OCI-LY1 (cell line): ENCODE measurements at regions not wholly inside any gene's neighbourhood (a gene's known extent, or its start where the extent isn't known, plus 50 kb on each side); places are given as distances from the start of the nearest gene placed in this dataset.

ENCODE experiments used
- H2AFZ ChIP-seq: fragments of 200-600 bp; sonication (generic), shearing (Covaris generic); 2 replicates; pipeline ENCODE4 v1.6.0; 2014; ENCODE audit warnings: antibody characterized with exemption, mild to moderate bottlenecking, low read length
- H3F3A ChIP-seq: fragments of 200-600 bp; sonication (generic), shearing (Covaris generic); 2 replicates; pipeline ENCODE4 v1.6.0; 2014; ENCODE audit warnings: mild to moderate bottlenecking, antibody characterized with exemption, low read length, moderate library complexity; ENCODE audit not compliant: insufficient read depth
- H3K27ac ChIP-seq: fragments of 200-600 bp; sonication (generic); 2 replicates; pipeline ENCODE4 v1.5.1; 2014; ENCODE audit warnings: low read length, mixed run types, mild to moderate bottlenecking, low read depth; ENCODE audit not compliant: poor library complexity, severe bottlenecking
- H3K27me3 ChIP-seq: fragments of 200-600 bp; sonication (generic); 2 replicates; pipeline ENCODE4 v1.6.0; 2014; ENCODE audit warnings: antibody characterized with exemption, mild to moderate bottlenecking, low read length, moderate library complexity; ENCODE audit not compliant: insufficient read depth
- H3K36me3 ChIP-seq: fragments of 200-600 bp; sonication (generic); 2 replicates; pipeline ENCODE4 v1.6.1; 2014; ENCODE audit warnings: mild to moderate bottlenecking, antibody characterized with exemption, low read length, moderate library complexity, mixed read lengths; ENCODE audit not compliant: insufficient read depth
- H3K4me1 ChIP-seq: fragments of 200-600 bp; sonication (generic); 2 replicates; pipeline ENCODE4 v1.5.1; 2014; ENCODE audit warnings: mild to moderate bottlenecking, low read length, moderate library complexity; ENCODE audit not compliant: insufficient read depth, severe bottlenecking
- H3K4me2 ChIP-seq: fragments of 200-600 bp; sonication (generic), shearing (Covaris generic); 2 replicates; pipeline ENCODE4 v1.6.1; 2014; ENCODE audit warnings: low read length
- H3K4me3 ChIP-seq: fragments of 200-600 bp; sonication (generic); 2 replicates; pipeline ENCODE4 v1.5.1; 2014; ENCODE audit warnings: low read length, low read depth, mild to moderate bottlenecking, mixed read lengths; ENCODE audit not compliant: poor library complexity, severe bottlenecking
- H3K79me2 ChIP-seq: fragments of 200-600 bp; shearing (Covaris generic); 2 replicates; pipeline ENCODE4 v1.6.1; 2016; ENCODE audit warnings: mixed run types, low read length, mixed read lengths; ENCODE audit not compliant: insufficient read depth
- H3K9ac ChIP-seq: fragments of 200-600 bp; sonication (generic), shearing (Covaris generic); 2 replicates; pipeline ENCODE4 v1.6.1; 2014; ENCODE audit warnings: mild to moderate bottlenecking, low read length, mixed read lengths
- H3K9me2 ChIP-seq: fragments of 200-600 bp; sonication (generic), shearing (Covaris generic); 2 replicates; pipeline ENCODE4 v1.6.1; 2014; ENCODE audit warnings: low read depth, mild to moderate bottlenecking, low read length, mixed read lengths
- H3K9me3 ChIP-seq: fragments of 200-600 bp; shearing (Covaris generic); 2 replicates; pipeline ENCODE4 v1.6.1; 2014; ENCODE audit warnings: low read length, mixed read lengths
- H4K20me1 ChIP-seq: fragments of 200-600 bp; sonication (generic), shearing (Covaris generic); 2 replicates; pipeline ENCODE4 v1.6.0; 2016; ENCODE audit warnings: mild to moderate bottlenecking, low read length; ENCODE audit not compliant: insufficient read depth
- CTCF ChIP-seq: fragments of 200-600 bp; sonication (generic), shearing (Covaris generic); IDR thresholded peaks from 2 replicates; pipeline ENCODE4 v1.5.1; 2017; ENCODE audit warnings: mild to moderate bottlenecking, antibody characterized with exemption, low read length, moderate library complexity, mixed read lengths
- EZH2 ChIP-seq: fragments of 200-600 bp; sonication (generic), shearing (Covaris generic); IDR thresholded peaks from 2 replicates; pipeline ENCODE4 v1.8.0; 2017; ENCODE audit warnings: borderline replicate concordance, mixed run types, mild to moderate bottlenecking, antibody characterized with exemption, low read length, moderate library complexity, mixed read lengths

GRCh38 chr11:11043721-11044120, 185.9 kb upstream of the ZBED5 start:
- Histone ChIP-seq H3K9me2 (no peaks in the 10 kb centered on the region), H3K79me2 (no peaks in the 10 kb centered on the region), H3K9me3 (no peaks in the 10 kb centered on the region), H3K36me3 (no peaks in the 10 kb centered on the region), H3K4me3 (no peak overlapping the region), H3K27ac (no peak overlapping the region), H3K27me3 (no peaks in the 10 kb centered on the region), H4K20me1 (no peaks in the 10 kb centered on the region), H3K4me2 (no peak overlapping the region), H3K9ac (no peak overlapping the region), H3F3A (no peaks in the 10 kb centered on the region), H3K4me1 (no peaks in the 10 kb centered on the region), H2AFZ (no peak overlapping the region)
- TF ChIP-seq EZH2 (no peak), CTCF (no peak)

- Histone ChIP-seq H3K4me1 (no peaks in the 10 kb centered on the region), H3F3A (no peaks in the 10 kb centered on the region), H3K9me2 (no peaks in the 10 kb centered on the region), H3K9me3 (no peaks in the 10 kb centered on the region), H3K27me3 (no peaks in the 10 kb centered on the region), H3K27ac (no peak overlapping the region), H3K4me3 (no peak overlapping the region), H3K36me3 (no peaks in the 10 kb centered on the region), H3K79me2 (no peaks in the 10 kb centered on the region), H2AFZ (no peak overlapping the region), H3K4me2 (no peak overlapping the region), H4K20me1 (no peaks in the 10 kb centered on the region), H3K9ac (no peak overlapping the region)
- TF ChIP-seq CTCF (no peak), EZH2 (no peak)
Observed at GRCh38 chr11:11039208-11039965, 181.5 kb upstream of the ZBED5 start.

GRCh38 chr11:11038782-11039181, 180.9 kb upstream of the ZBED5 start:
- no peaks in the 10 kb centered on the region for H3K9me2 ChIP-seq
- no peak overlapping the region for H3K4me2 ChIP-seq
- H3K27me3 ChIP-seq, result no peaks in the 10 kb centered on the region
- H3K9me3 ChIP-seq, result no peaks in the 10 kb centered on the region
- H3K4me3 ChIP-seq, result no peak overlapping the region
- no peak for TF ChIP-seq EZH2
- no peak for TF ChIP-seq CTCF
- no peak overlapping the region for H3K9ac ChIP-seq
- no peaks in the 10 kb centered on the region for H3F3A ChIP-seq
- H3K79me2 ChIP-seq, result no peaks in the 10 kb centered on the region
- H3K27ac ChIP-seq, result no peak overlapping the region
- H4K20me1 ChIP-seq, result no peaks in the 10 kb centered on the region
- no peaks in the 10 kb centered on the region for H3K36me3 ChIP-seq
- H3K4me1 ChIP-seq, result no peaks in the 10 kb centered on the region
- no peak overlapping the region for H2AFZ ChIP-seq
